ENCODE measurements at regions not wholly inside any gene's neighbourhood (a gene's known extent, or its start where the extent isn't known, plus 50 kb on each side); places are given as distances from the start of the nearest gene placed in this dataset.

- TF ChIP-seq CTCF (IDR thresholded peaks at IDR 0.05) (no peak), POLR2A (IDR thresholded peaks at IDR 0.05) (no peak)
Observed at GRCh38 chr6:28809947-28810658, 113.7 kb downstream of the TRIM27 start.

All from right lobe of liver (tissue), 4 donors.